OCI-LY7 (cell line): ENCODE measurements at regions not wholly inside any gene's neighbourhood (a gene's known extent, or its start where the extent isn't known, plus 50 kb on each side); places are given as distances from the start of the nearest gene placed in this dataset.

ENCODE experiments used
- BruUV-seq: library from RNA; stranded (reverse); fragments of 400-500 nt; replicated peaks from 2 replicates; lab custom pipeline; 2021; lab: Mats Ljungman, UMichigan
- CTCF ChIA-PET: fragments of 300-600 bp; sonication (Branson Sonifier 250); formaldehyde crosslinking; loops from one replicate; lab custom pipeline; 2022; ENCODE audit warnings: antibody characterized with exemption; ENCODE audit not compliant: unreplicated experiment; lab: Charles Lee
- POLR2A ChIA-PET: fragments of 300-600 bp; sonication (Branson Sonifier 250); formaldehyde crosslinking; loops from one replicate; lab custom pipeline; 2022; ENCODE audit warnings: antibody characterized with exemption; lab: Charles Lee
- DNase-seq: peaks from one replicate; pipeline ENCODE4 v3.0.0-alpha.2; 2015; ENCODE audit warnings: low spot score
- H2AFZ ChIP-seq: fragments of 200-600 bp; sonication (generic), shearing (Covaris generic); 2 replicates; pipeline ENCODE4 v1.6.1; 2014; ENCODE audit warnings: mild to moderate bottlenecking, antibody characterized with exemption, low read length, moderate library complexity
- H3K27ac ChIP-seq: fragments of 200-600 bp; sonication (generic); 2 replicates; pipeline ENCODE4 v1.5.1; 2014; ENCODE audit warnings: mixed run types, low read depth, mild to moderate bottlenecking, moderate library complexity, low read length, inconsistent platforms; ENCODE audit not compliant: poor library complexity, severe bottlenecking
- H3K36me3 ChIP-seq: fragments of 200-600 bp; sonication (generic); 2 replicates; pipeline ENCODE4 v1.6.1; 2014; ENCODE audit warnings: mild to moderate bottlenecking, antibody characterized with exemption, low read length, moderate library complexity, mixed read lengths; ENCODE audit not compliant: insufficient read depth
- H3K4me1 ChIP-seq: fragments of 200-600 bp; sonication (generic); 2 replicates; pipeline ENCODE4 v1.5.1; 2014; ENCODE audit warnings: mild to moderate bottlenecking, low read length; ENCODE audit not compliant: insufficient read depth, poor library complexity, severe bottlenecking
- H3K4me2 ChIP-seq: fragments of 200-600 bp; sonication (generic); 2 replicates; pipeline ENCODE4 v1.6.1; 2014; ENCODE audit warnings: mild to moderate bottlenecking, low read length
- H3K4me3 ChIP-seq: fragments of 200-600 bp; sonication (generic); 2 replicates; pipeline ENCODE4 v1.5.1; 2014; ENCODE audit warnings: mild to moderate bottlenecking, low read depth, low read length; ENCODE audit not compliant: poor library complexity, severe bottlenecking
- H3K79me2 ChIP-seq: fragments of 200-600 bp; sonication (generic); 2 replicates; pipeline ENCODE4 v1.6.1; 2016; ENCODE audit warnings: low read depth, mild to moderate bottlenecking, low read length, moderate library complexity, mixed read lengths; ENCODE audit not compliant: insufficient read depth
- H3K9me2 ChIP-seq: fragments of 200-600 bp; sonication (generic); 2 replicates; pipeline ENCODE4 v1.6.1; 2016; ENCODE audit warnings: mild to moderate bottlenecking, low read length, mixed read lengths; ENCODE audit not compliant: insufficient read depth
- H3K9me3 ChIP-seq: fragments of 200-600 bp; sonication (generic); 2 replicates; pipeline ENCODE4 v1.6.1; 2014; ENCODE audit warnings: mild to moderate bottlenecking, mixed run types, low read length, mixed read lengths
- H4K20me1 ChIP-seq: fragments of 200-600 bp; sonication (generic); 2 replicates; pipeline ENCODE4 v1.6.1; 2014; ENCODE audit warnings: mild to moderate bottlenecking, antibody characterized with exemption, low read length, moderate library complexity, mixed read lengths; ENCODE audit not compliant: insufficient read depth
- CTCF ChIP-seq: fragments of 200-600 bp; sonication (generic); conservative IDR thresholded peaks from 2 replicates; pipeline ENCODE4 v1.5.1; 2014; ENCODE audit warnings: mild to moderate bottlenecking, antibody characterized with exemption, low read length, moderate library complexity, mixed read lengths
- EZH2phosphoT487 ChIP-seq: fragments of 200-600 bp; sonication (generic); IDR thresholded peaks from 2 replicates; pipeline ENCODE4 v1.6.1; 2018; ENCODE audit warnings: low read depth, borderline replicate concordance, mild to moderate bottlenecking, mixed run types, antibody characterized with exemption, low read length, moderate library complexity, mixed read lengths
- intact Hi-C: fragments of 100-400 bp; cut with micrococcal nuclease; formaldehyde crosslinking; loops from one replicate; pipeline ENCODE4 v1.10.0; 2022; ENCODE audit not compliant: unreplicated experiment

GRCh38 chr10:36488579-36488978 is 636.8 kb upstream of the ANKRD30A start:
- Histone ChIP-seq H3K36me3 (no peaks in the 10 kb centered on the region), H3K9me3 (no peaks in the 10 kb centered on the region), H4K20me1 (no peaks in the 10 kb centered on the region), H3K9me2 (no peaks in the 10 kb centered on the region), H3K4me1 (no peaks in the 10 kb centered on the region), H3K4me2 (no peak overlapping the region), H3K79me2 (no peaks in the 10 kb centered on the region), H3K4me3 (no peak overlapping the region), H3K27ac (no peak overlapping the region), H2AFZ (no peak overlapping the region)
- TF ChIP-seq CTCF (no peak), EZH2phosphoT487 (no peak)
- ChIA-PET CTCF (no interaction called here), POLR2A (no interaction called here)
- intact Hi-C loops: no loop called here
- no TSS peak for BruUV-seq
- no peak for DNase-seq

GRCh38 chr10:36479073-36479472 is 646.3 kb upstream of the ANKRD30A start:
- no peak overlapping the region for H3K4me2 ChIP-seq
- H4K20me1 ChIP-seq: no peaks in the 10 kb centered on the region
- H3K9me3 ChIP-seq: no peaks in the 10 kb centered on the region
- POLR2A ChIA-PET: no interaction called here
- DNase-seq: no peak
- no peaks in the 10 kb centered on the region for H3K9me2 ChIP-seq
- intact Hi-C loops: no loop called here
- no peak overlapping the region for H3K27ac ChIP-seq
- no peaks in the 10 kb centered on the region for H3K79me2 ChIP-seq
- H3K36me3 ChIP-seq: no peaks in the 10 kb centered on the region
- H2AFZ ChIP-seq: no peak overlapping the region
- H3K4me1 ChIP-seq: no peaks in the 10 kb centered on the region
- BruUV-seq: no TSS peak
- CTCF ChIA-PET: no interaction called here
- TF ChIP-seq CTCF (no peak), EZH2phosphoT487 (no peak)
- H3K4me3 ChIP-seq: no peak overlapping the region

GRCh38 chr10:36476399-36476798 is 649.0 kb upstream of the ANKRD30A start:
- Histone ChIP-seq H3K4me3 (no peak overlapping the region), H3K9me2 (no peaks in the 10 kb centered on the region), H2AFZ (no peak overlapping the region), H3K27ac (no peak overlapping the region), H3K36me3 (no peaks in the 10 kb centered on the region), H3K79me2 (no peaks in the 10 kb centered on the region), H4K20me1 (no peaks in the 10 kb centered on the region), H3K4me2 (no peak overlapping the region), H3K9me3 (no peaks in the 10 kb centered on the region), H3K4me1 (no peaks in the 10 kb centered on the region)
- POLR2A ChIA-PET: no interaction called here
- no peak for DNase-seq
- TF ChIP-seq CTCF (no peak), EZH2phosphoT487 (no peak)
- CTCF ChIA-PET: no interaction called here
- no TSS peak for BruUV-seq
- intact Hi-C loops: no loop called here
